HepG2 (cell line): ENCODE measurements at regions not wholly inside any gene's neighbourhood (a gene's known extent, or its start where the extent isn't known, plus 50 kb on each side); places are given as distances from the start of the nearest gene placed in this dataset.

Source experiments
- BCL6 ChIP-seq: IDR thresholded peaks from 2 replicates; pipeline ENCODE4 v1.6.1; 2016; ENCODE audit warnings: missing genetic modification reagents, missing compliant biosample characterization
- EP300 ChIP-seq, 3 experiments: sonication (generic) in 1 of 3; formaldehyde crosslinking in 1 of 3; IDR thresholded peaks; 2 replicates each; pipeline versions ENCODE4 v1.5.1 to v1.6.1; 2011 to 2020; ENCODE audit warnings: low read depth in 2 of 3, low read length in 2 of 3, borderline replicate concordance in 1 of 3, improper control_type of control experiment in 1 of 3, mild to moderate bottlenecking in 1 of 3, missing genetic modification reagents in 1 of 3, moderate library complexity in 1 of 3
- FOXP1 ChIP-seq, 2 experiments: fragments of 450-650 bp in 1 of 2; IDR thresholded peaks; 2 replicates each; pipeline ENCODE4 v1.6.1; 2017 to 2018; ENCODE audit warnings: antibody characterized with exemption in 1 of 2
- HNF4G ChIP-seq, 2 experiments: sonication (generic) in 1 of 2; formaldehyde crosslinking in 1 of 2; IDR thresholded peaks; 2 replicates each; pipeline versions ENCODE4 v1.4.0 to v1.6.1; 2011 to 2020; ENCODE audit warnings: borderline replicate concordance in 2 of 2, low read depth in 2 of 2, mild to moderate bottlenecking in 2 of 2, low read length in 1 of 2, missing genetic modification reagents in 1 of 2, moderate library complexity in 1 of 2
- KLF6 ChIP-seq: IDR thresholded peaks from 2 replicates; pipeline ENCODE4 v1.8.0; 2016; ENCODE audit warnings: missing biosample characterization, missing genetic modification reagents
- ONECUT2 ChIP-seq: sonication (generic); formaldehyde crosslinking; IDR thresholded peaks from 2 replicates; pipeline ENCODE4 v1.4.0; 2020; ENCODE audit warnings: missing genetic modification reagents
- SAP130 ChIP-seq: IDR thresholded peaks from 2 replicates; pipeline ENCODE4 v1.6.1; 2016; ENCODE audit warnings: low read depth
- SMARCC2 ChIP-seq: fragments of 450-650 bp; IDR thresholded peaks from 2 replicates; pipeline ENCODE4 v1.6.1; 2017; ENCODE audit warnings: antibody characterized with exemption, mild to moderate bottlenecking
- ZNF280D ChIP-seq: sonication (generic); formaldehyde crosslinking; IDR thresholded peaks from 2 replicates; pipeline ENCODE4 v1.5.1; 2020; ENCODE audit warnings: mild to moderate bottlenecking, missing genetic modification reagents
- ZNF558 ChIP-seq: sonication (generic); formaldehyde crosslinking; IDR thresholded peaks from 2 replicates; pipeline ENCODE4 v1.9.0; 2022; ENCODE audit warnings: mild to moderate bottlenecking, missing genetic modification reagents, borderline replicate concordance
- TF ChIP-seq, protein P1 (sequence below): sonication (generic); formaldehyde crosslinking; conservative IDR thresholded peaks from 2 replicates; pipeline ENCODE4 v1.4.0; 2020; ENCODE audit warnings: mild to moderate bottlenecking, missing genetic modification reagents, moderate library complexity
- TF ChIP-seq, protein P2 (sequence below): sonication (generic); formaldehyde crosslinking; IDR thresholded peaks from 2 replicates; pipeline ENCODE4 v1.5.1; 2020; ENCODE audit warnings: mild to moderate bottlenecking, missing genetic modification reagents, borderline replicate concordance

DNA sequence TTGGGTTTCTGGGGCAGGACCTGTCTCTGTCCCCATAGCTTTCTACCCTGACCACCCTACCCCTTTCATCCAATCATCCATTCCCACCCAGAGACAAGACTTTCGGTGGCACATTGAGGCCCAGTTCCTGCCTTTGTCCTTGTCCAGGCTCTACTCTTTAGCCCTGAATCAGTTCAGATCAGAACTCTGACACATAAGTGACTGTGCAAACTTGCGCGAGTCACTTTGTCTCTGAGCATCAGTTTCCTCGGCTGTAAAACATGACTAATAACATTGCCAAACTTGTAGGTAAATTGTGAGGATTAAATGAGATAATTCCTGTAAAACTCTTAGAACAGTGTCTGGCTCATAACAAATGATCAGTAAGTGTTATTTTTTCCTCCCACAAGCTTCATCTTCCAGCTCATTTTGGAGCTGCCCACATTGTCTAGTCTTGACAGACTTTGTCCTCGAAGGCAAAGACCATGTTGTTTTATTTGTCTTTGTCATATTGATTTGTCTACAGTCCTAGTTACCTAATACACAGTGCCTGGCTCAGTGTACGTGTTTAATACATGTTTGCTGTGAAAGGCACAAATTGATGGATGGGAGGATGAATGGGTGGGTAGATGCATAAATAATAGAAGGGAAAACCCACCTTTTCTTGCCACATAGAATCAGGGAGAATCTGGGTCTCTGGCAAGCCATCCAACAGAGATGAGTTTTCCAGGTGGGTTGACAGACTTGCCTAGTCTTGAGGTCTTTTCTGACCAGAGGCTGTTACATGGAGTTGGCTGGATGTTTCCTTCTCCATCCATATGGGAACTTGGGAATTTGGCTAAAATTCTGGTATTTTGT is 262.9 kb downstream of the OMA1 start (continued):
- TF ChIP-seq, protein P1, sequence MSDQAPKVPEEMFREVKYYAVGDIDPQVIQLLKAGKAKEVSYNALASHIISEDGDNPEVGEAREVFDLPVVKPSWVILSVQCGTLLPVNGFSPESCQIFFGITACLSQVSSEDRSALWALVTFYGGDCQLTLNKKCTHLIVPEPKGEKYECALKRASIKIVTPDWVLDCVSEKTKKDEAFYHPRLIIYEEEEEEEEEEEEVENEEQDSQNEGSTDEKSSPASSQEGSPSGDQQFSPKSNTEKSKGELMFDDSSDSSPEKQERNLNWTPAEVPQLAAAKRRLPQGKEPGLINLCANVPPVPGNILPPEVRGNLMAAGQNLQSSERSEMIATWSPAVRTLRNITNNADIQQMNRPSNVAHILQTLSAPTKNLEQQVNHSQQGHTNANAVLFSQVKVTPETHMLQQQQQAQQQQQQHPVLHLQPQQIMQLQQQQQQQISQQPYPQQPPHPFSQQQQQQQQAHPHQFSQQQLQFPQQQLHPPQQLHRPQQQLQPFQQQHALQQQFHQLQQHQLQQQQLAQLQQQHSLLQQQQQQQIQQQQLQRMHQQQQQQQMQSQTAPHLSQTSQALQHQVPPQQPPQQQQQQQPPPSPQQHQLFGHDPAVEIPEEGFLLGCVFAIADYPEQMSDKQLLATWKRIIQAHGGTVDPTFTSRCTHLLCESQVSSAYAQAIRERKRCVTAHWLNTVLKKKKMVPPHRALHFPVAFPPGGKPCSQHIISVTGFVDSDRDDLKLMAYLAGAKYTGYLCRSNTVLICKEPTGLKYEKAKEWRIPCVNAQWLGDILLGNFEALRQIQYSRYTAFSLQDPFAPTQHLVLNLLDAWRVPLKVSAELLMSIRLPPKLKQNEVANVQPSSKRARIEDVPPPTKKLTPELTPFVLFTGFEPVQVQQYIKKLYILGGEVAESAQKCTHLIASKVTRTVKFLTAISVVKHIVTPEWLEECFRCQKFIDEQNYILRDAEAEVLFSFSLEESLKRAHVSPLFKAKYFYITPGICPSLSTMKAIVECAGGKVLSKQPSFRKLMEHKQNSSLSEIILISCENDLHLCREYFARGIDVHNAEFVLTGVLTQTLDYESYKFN (CRISPR knock-in tag) = peak; percentile 80
- TF ChIP-seq, protein P2, sequence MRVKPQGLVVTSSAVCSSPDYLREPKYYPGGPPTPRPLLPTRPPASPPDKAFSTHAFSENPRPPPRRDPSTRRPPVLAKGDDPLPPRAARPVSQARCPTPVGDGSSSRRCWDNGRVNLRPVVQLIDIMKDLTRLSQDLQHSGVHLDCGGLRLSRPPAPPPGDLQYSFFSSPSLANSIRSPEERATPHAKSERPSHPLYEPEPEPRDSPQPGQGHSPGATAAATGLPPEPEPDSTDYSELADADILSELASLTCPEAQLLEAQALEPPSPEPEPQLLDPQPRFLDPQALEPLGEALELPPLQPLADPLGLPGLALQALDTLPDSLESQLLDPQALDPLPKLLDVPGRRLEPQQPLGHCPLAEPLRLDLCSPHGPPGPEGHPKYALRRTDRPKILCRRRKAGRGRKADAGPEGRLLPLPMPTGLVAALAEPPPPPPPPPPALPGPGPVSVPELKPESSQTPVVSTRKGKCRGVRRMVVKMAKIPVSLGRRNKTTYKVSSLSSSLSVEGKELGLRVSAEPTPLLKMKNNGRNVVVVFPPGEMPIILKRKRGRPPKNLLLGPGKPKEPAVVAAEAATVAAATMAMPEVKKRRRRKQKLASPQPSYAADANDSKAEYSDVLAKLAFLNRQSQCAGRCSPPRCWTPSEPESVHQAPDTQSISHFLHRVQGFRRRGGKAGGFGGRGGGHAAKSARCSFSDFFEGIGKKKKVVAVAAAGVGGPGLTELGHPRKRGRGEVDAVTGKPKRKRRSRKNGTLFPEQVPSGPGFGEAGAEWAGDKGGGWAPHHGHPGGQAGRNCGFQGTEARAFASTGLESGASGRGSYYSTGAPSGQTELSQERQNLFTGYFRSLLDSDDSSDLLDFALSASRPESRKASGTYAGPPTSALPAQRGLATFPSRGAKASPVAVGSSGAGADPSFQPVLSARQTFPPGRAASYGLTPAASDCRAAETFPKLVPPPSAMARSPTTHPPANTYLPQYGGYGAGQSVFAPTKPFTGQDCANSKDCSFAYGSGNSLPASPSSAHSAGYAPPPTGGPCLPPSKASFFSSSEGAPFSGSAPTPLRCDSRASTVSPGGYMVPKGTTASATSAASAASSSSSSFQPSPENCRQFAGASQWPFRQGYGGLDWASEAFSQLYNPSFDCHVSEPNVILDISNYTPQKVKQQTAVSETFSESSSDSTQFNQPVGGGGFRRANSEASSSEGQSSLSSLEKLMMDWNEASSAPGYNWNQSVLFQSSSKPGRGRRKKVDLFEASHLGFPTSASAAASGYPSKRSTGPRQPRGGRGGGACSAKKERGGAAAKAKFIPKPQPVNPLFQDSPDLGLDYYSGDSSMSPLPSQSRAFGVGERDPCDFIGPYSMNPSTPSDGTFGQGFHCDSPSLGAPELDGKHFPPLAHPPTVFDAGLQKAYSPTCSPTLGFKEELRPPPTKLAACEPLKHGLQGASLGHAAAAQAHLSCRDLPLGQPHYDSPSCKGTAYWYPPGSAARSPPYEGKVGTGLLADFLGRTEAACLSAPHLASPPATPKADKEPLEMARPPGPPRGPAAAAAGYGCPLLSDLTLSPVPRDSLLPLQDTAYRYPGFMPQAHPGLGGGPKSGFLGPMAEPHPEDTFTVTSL = peak; percentile 92
- TF ChIP-seq ZNF280D (CRISPR knock-in tag) = 0 out of 2 replicates have a peak, but pooled peaks have one; percentile 26
- TF ChIP-seq ONECUT2 = peak; percentile 49; the same call in 1 of the 2 replicates
- peak; percentile 42; the same call in 1 of the 2 replicates for TF ChIP-seq FOXP1 (IDR thresholded peaks at IDR 0.05)
- peak; percentile 92 for TF ChIP-seq FOXP1 (CRISPR knock-in tag; IDR thresholded peaks at IDR 0.05)
- TF ChIP-seq SAP130 (CRISPR knock-in tag) = no peak
- no peak for TF ChIP-seq ZNF558 (CRISPR knock-in tag)
- TF ChIP-seq KLF6 (CRISPR knock-in tag) = 0 out of 2 replicates have a peak, but pooled peaks have one; percentile 27
- peak; percentile 80 for TF ChIP-seq BCL6 (CRISPR knock-in tag)
- 0 out of 2 replicates have a peak, but pooled peaks have one; percentile 28 for TF ChIP-seq SMARCC2
- peak; percentile 65; the same call in 1 of the 2 replicates for TF ChIP-seq HNF4G (IDR thresholded peaks at IDR 0.05; ENCODE audit: borderline replicate concordance, low read depth, low read length)
- no peak for TF ChIP-seq HNF4G (CRISPR knock-in tag; IDR thresholded peaks at IDR 0.05; ENCODE audit: borderline replicate concordance, low read depth)
- 0 out of 4 replicates have a peak, but pooled peaks of 1 of the 2 experiments have one; percentile 28 for TF ChIP-seq EP300 (IDR thresholded peaks at IDR 0.05; ENCODE audit: low read depth in 2 of 2, low read length in 2 of 2)
- TF ChIP-seq EP300 (CRISPR knock-in tag; IDR thresholded peaks at IDR 0.05; ENCODE audit: borderline replicate concordance) = no peak
